Loucy (cell line): ENCODE measurements at regions not wholly inside any gene's neighbourhood (a gene's known extent, or its start where the extent isn't known, plus 50 kb on each side); places are given as distances from the start of the nearest gene placed in this dataset.

Experiments
- H2AFZ ChIP-seq: fragments of 200-600 bp; sonication (generic); 2 replicates; pipeline ENCODE4 v1.6.0; 2016; ENCODE audit warnings: antibody characterized with exemption, mild to moderate bottlenecking, low read length, moderate library complexity
- H3F3A ChIP-seq: fragments of 200-600 bp; 2 replicates; pipeline ENCODE4 v1.6.0; 2016; ENCODE audit warnings: antibody characterized with exemption, low read depth, mild to moderate bottlenecking
- H3K27me3 ChIP-seq: fragments of 200-600 bp; sonication (generic); 2 replicates; pipeline ENCODE4 v1.6.1; 2014; ENCODE audit warnings: low read length, mild to moderate bottlenecking; ENCODE audit not compliant: insufficient read depth, poor library complexity, severe bottlenecking
- H3K36me3 ChIP-seq: fragments of 200-600 bp; sonication (generic); 2 replicates; pipeline ENCODE4 v1.6.1; 2016; ENCODE audit warnings: low read length; ENCODE audit not compliant: insufficient read depth
- H3K4me1 ChIP-seq: fragments of 200-600 bp; sonication (generic); 2 replicates; pipeline ENCODE4 v1.5.1; 2014; ENCODE audit warnings: low read length, mild to moderate bottlenecking; ENCODE audit not compliant: insufficient read depth, poor library complexity, severe bottlenecking
- H3K4me2 ChIP-seq: fragments of 200-600 bp; sonication (generic); 2 replicates; pipeline ENCODE4 v1.6.0; 2014; ENCODE audit warnings: antibody characterized with exemption, low read length, low read depth, mild to moderate bottlenecking; ENCODE audit not compliant: poor library complexity, severe bottlenecking
- H3K4me3 ChIP-seq: fragments of 200-600 bp; sonication (generic); 2 replicates; pipeline ENCODE4 v1.5.1; 2014; ENCODE audit warnings: low read length, mild to moderate bottlenecking, mixed read lengths; ENCODE audit not compliant: poor library complexity, severe bottlenecking
- H3K79me2 ChIP-seq: fragments of 200-600 bp; sonication (generic); 2 replicates; pipeline ENCODE4 v1.6.1; 2014; ENCODE audit warnings: low read length; ENCODE audit not compliant: insufficient read depth
- H3K9ac ChIP-seq: fragments of 200-600 bp; sonication (generic); 2 replicates; pipeline ENCODE4 v1.6.0; 2014; ENCODE audit warnings: mild to moderate bottlenecking, low read depth, low read length, moderate library complexity; ENCODE audit not compliant: poor library complexity, severe bottlenecking
- H3K9me2 ChIP-seq: fragments of 200-600 bp; sonication (generic); replicated peaks from 2 replicates; pipeline ENCODE4 v1.6.1; 2016; ENCODE audit warnings: low read depth, low read length, mixed read lengths
- H3K9me3 ChIP-seq: fragments of 200-600 bp; sonication (generic); 2 replicates; pipeline ENCODE4 v1.6.1; 2014; ENCODE audit warnings: mild to moderate bottlenecking, antibody characterized with exemption, low read length, low read depth; ENCODE audit not compliant: insufficient read depth
- H4K20me1 ChIP-seq: fragments of 200-600 bp; sonication (generic); 2 replicates; pipeline ENCODE4 v1.6.0; 2014; ENCODE audit warnings: antibody characterized with exemption, low read length, mild to moderate bottlenecking; ENCODE audit not compliant: insufficient read depth, poor library complexity, severe bottlenecking
- EZH2phosphoT487 ChIP-seq: fragments of 200-600 bp; IDR thresholded peaks from 2 replicates; pipeline ENCODE4 v1.6.1; 2018; ENCODE audit warnings: antibody characterized with exemption, mild to moderate bottlenecking, moderate library complexity, borderline replicate concordance
- TF ChIP-seq, protein P1 (sequence below): fragments of 200-600 bp; sonication (generic); conservative IDR thresholded peaks from 2 replicates; pipeline ENCODE4 v1.5.1; 2014; ENCODE audit warnings: mild to moderate bottlenecking, antibody characterized with exemption, low read length

- Histone ChIP-seq H3K9me2 (no peaks in the 10 kb centered on the region), H3F3A (no peaks in the 10 kb centered on the region), H3K9me3 (no peaks in the 10 kb centered on the region), H3K27me3 (no peaks in the 10 kb centered on the region), H3K36me3 (no peaks in the 10 kb centered on the region), H3K79me2 (no peaks in the 10 kb centered on the region), H4K20me1 (no peaks in the 10 kb centered on the region), H2AFZ (no peak overlapping the region), H3K4me1 (peaks cover 11% of the 10 kb centered on the region), H3K4me3 (no peak overlapping the region), H3K9ac (no peak overlapping the region), H3K4me2 (no peak overlapping the region)
- no peak for TF ChIP-seq EZH2phosphoT487
- TF ChIP-seq, protein P1, sequence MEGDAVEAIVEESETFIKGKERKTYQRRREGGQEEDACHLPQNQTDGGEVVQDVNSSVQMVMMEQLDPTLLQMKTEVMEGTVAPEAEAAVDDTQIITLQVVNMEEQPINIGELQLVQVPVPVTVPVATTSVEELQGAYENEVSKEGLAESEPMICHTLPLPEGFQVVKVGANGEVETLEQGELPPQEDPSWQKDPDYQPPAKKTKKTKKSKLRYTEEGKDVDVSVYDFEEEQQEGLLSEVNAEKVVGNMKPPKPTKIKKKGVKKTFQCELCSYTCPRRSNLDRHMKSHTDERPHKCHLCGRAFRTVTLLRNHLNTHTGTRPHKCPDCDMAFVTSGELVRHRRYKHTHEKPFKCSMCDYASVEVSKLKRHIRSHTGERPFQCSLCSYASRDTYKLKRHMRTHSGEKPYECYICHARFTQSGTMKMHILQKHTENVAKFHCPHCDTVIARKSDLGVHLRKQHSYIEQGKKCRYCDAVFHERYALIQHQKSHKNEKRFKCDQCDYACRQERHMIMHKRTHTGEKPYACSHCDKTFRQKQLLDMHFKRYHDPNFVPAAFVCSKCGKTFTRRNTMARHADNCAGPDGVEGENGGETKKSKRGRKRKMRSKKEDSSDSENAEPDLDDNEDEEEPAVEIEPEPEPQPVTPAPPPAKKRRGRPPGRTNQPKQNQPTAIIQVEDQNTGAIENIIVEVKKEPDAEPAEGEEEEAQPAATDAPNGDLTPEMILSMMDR: no peak
Observed at GRCh38 chr3:72660270-72661114, 187.8 kb downstream of the SHQ1 start.

- no peaks in the 10 kb centered on the region for H3K9me2 ChIP-seq
- H3K27me3 ChIP-seq: no peaks in the 10 kb centered on the region
- H4K20me1 ChIP-seq: no peaks in the 10 kb centered on the region
- peaks cover 11% of the 10 kb centered on the region for H3K4me1 ChIP-seq
- no peaks in the 10 kb centered on the region for H3K79me2 ChIP-seq
- H2AFZ ChIP-seq: no peak overlapping the region
- no peaks in the 10 kb centered on the region for H3K9me3 ChIP-seq
- H3K4me2 ChIP-seq: no peak overlapping the region
- H3F3A ChIP-seq: no peaks in the 10 kb centered on the region
- H3K4me3 ChIP-seq: no peak overlapping the region
- no peaks in the 10 kb centered on the region for H3K36me3 ChIP-seq
- TF ChIP-seq, protein P1: no peak
- TF ChIP-seq EZH2phosphoT487: no peak
- no peak overlapping the region for H3K9ac ChIP-seq
Observed at GRCh38 chr3:72659596-72659995, 188.6 kb downstream of the SHQ1 start.

GRCh38 chr3:72659188-72659587, 189.1 kb downstream of the SHQ1 start:
- H3K9me2 ChIP-seq: no peaks in the 10 kb centered on the region
- H3F3A ChIP-seq: no peaks in the 10 kb centered on the region
- no peaks in the 10 kb centered on the region for H3K79me2 ChIP-seq
- H4K20me1 ChIP-seq: no peaks in the 10 kb centered on the region
- H3K4me3 ChIP-seq: no peak overlapping the region
- no peak overlapping the region for H2AFZ ChIP-seq
- no peaks in the 10 kb centered on the region for H3K9me3 ChIP-seq
- no peak overlapping the region for H3K9ac ChIP-seq
- H3K4me1 ChIP-seq: peaks cover 11% of the 10 kb centered on the region
- TF ChIP-seq EZH2phosphoT487: no peak
- TF ChIP-seq, protein P1: no peak
- no peaks in the 10 kb centered on the region for H3K36me3 ChIP-seq
- H3K27me3 ChIP-seq: no peaks in the 10 kb centered on the region
- H3K4me2 ChIP-seq: no peak overlapping the region
